Activated CD4-positive, alpha-beta T cell treated with anti-CD3 and anti-CD28 coated beads, Interleukin-2, amount 10 ng/mL, durations not matched to agents 24 days and 14 days (primary cell): ENCODE measurements at regions not wholly inside any gene's neighbourhood (a gene's known extent, or its start where the extent isn't known, plus 50 kb on each side); places are given as distances from the start of the nearest gene placed in this dataset.

Experiments used
- DNase-seq: peaks from one replicate; pipeline ENCODE4 v3.0.0; 2022
- H3K27ac Mint-ChIP-seq: one replicate; pipeline ENCODE4 v1.8.0; 2022; ENCODE audit warnings: mild to moderate bottlenecking, mixed read lengths
- H3K27me3 Mint-ChIP-seq: one replicate; pipeline ENCODE4 v1.8.0; 2022; ENCODE audit warnings: mixed read lengths
- H3K36me3 Mint-ChIP-seq: one replicate; pipeline ENCODE4 v1.8.0; 2022; ENCODE audit warnings: low read depth, mild to moderate bottlenecking, mixed read lengths
- H3K4me1 Mint-ChIP-seq: one replicate; pipeline ENCODE4 v1.8.0; 2021; ENCODE audit warnings: mixed read lengths
- H3K4me3 Mint-ChIP-seq: one replicate; pipeline ENCODE4 v1.8.0; 2022; ENCODE audit warnings: mild to moderate bottlenecking, moderate library complexity, mixed read lengths
- H3K9me3 Mint-ChIP-seq: one replicate; pipeline ENCODE4 v1.8.0; 2021; ENCODE audit warnings: mixed read lengths
- intact Hi-C: fragments of 100-400 bp; cut with micrococcal nuclease; formaldehyde crosslinking; loops from one replicate; pipeline ENCODE4 v1.15.1; 2023

DNA sequence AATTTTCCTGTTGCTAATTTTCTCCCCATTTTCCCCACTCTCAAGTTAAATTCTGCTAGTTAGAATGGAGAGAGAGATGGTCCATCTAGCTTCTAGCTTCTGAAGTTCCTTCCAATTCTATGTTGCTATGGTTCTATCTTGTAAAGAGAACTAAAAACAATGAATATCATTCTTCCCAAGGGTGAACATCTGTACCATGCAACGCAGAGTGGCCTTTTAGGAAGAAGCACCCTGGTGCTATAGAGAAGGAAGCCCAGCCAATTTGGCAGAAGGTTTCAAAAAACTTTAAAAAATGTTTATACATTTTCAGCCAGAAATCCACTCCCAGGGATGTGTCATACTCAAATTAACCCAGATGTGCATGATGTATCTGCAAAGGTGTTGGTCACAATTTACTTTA, 149.1 kb downstream of the SEMA6D start:
- no peaks in the 10 kb centered on the region for H3K36me3 Mint-ChIP-seq
- no peaks in the 10 kb centered on the region for H3K27me3 Mint-ChIP-seq
- H3K9me3 Mint-ChIP-seq = peaks cover 3% of the 10 kb centered on the region
- no peak for DNase-seq
- H3K4me3 Mint-ChIP-seq = no peak overlapping the region
- no peaks in the 10 kb centered on the region for H3K4me1 Mint-ChIP-seq
- intact Hi-C loops = no loop called here
- no peak overlapping the region for H3K27ac Mint-ChIP-seq

DNA sequence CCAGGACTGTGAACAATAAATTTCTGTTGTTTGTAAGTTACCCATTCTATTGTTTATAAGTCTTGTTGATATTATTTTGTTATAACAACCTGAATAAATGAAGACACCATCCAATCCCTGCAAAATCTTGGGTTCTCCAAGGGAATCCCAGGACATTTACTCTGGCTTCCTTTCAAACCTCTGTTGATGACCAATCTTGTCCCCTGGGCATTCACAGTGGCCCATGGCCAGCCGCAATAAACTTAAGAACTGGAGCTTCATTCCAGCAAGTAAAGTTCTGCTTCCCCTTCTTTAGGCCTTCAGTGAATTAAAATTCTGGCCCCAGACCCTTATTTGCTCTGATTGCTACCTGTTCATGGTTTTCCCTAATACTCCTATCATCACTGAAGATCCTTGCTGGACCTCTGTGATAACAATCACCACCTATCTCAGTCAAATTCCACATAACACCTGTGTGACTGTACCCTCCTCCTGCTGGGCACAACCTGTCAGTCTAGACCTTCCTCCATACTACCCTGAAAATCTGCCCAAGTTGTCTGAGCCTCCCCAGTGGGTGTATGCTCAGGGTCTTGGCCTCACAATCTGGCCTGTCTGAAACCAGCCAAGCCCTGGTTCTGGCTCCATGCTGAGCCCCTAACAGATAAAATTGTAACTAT, 153.1 kb downstream of the SEMA6D start:
- Mint-ChIP-seq H3K4me1 (no peaks in the 10 kb centered on the region), H3K4me3 (no peak overlapping the region), H3K36me3 (no peaks in the 10 kb centered on the region), H3K27me3 (no peaks in the 10 kb centered on the region), H3K9me3 (peaks cover 3% of the 10 kb centered on the region), H3K27ac (no peak overlapping the region)
- no peak for DNase-seq
- intact Hi-C loops = no loop called here

- intact Hi-C loops = no loop called here
- DNase-seq = no peak
- H3K27ac Mint-ChIP-seq = no peak overlapping the region
- H3K36me3 Mint-ChIP-seq = no peaks in the 10 kb centered on the region
- no peaks in the 10 kb centered on the region for H3K27me3 Mint-ChIP-seq
- H3K4me1 Mint-ChIP-seq = no peaks in the 10 kb centered on the region
- H3K4me3 Mint-ChIP-seq = no peak overlapping the region
- peaks cover 3% of the 10 kb centered on the region for H3K9me3 Mint-ChIP-seq
These were observed 153.8 kb downstream of the SEMA6D start for GRCh38 chr15:47870956-47871625.

GRCh38 chr15:47872208-47872607, 154.9 kb downstream of the SEMA6D start:
- H3K4me3 Mint-ChIP-seq = no peak overlapping the region
- H3K27ac Mint-ChIP-seq = no peak overlapping the region
- no peak for DNase-seq
- no peaks in the 10 kb centered on the region for H3K27me3 Mint-ChIP-seq
- H3K36me3 Mint-ChIP-seq = no peaks in the 10 kb centered on the region
- H3K4me1 Mint-ChIP-seq = no peaks in the 10 kb centered on the region
- H3K9me3 Mint-ChIP-seq = peaks cover 3% of the 10 kb centered on the region
- intact Hi-C loops = no loop called here

GRCh38 chr15:47872869-47873432, 155.6 kb downstream of the SEMA6D start:
- no peak for DNase-seq
- H3K36me3 Mint-ChIP-seq = no peaks in the 10 kb centered on the region
- H3K27me3 Mint-ChIP-seq = no peaks in the 10 kb centered on the region
- H3K9me3 Mint-ChIP-seq = no peaks in the 10 kb centered on the region
- H3K27ac Mint-ChIP-seq = no peak overlapping the region
- no peak overlapping the region for H3K4me3 Mint-ChIP-seq
- no peaks in the 10 kb centered on the region for H3K4me1 Mint-ChIP-seq
- intact Hi-C loops = no loop called here

- Mint-ChIP-seq H3K27ac (no peak overlapping the region), H3K27me3 (no peaks in the 10 kb centered on the region), H3K4me3 (no peak overlapping the region), H3K4me1 (no peaks in the 10 kb centered on the region), H3K9me3 (no peaks in the 10 kb centered on the region), H3K36me3 (no peaks in the 10 kb centered on the region)
- no peak for DNase-seq
- intact Hi-C loops = no loop called here
These were observed 159.7 kb downstream of the SEMA6D start for GRCh38 chr15:47876986-47877385.

GRCh38 chr15:47877836-47878235, 160.5 kb downstream of the SEMA6D start:
- H3K27me3 Mint-ChIP-seq = no peaks in the 10 kb centered on the region
- H3K36me3 Mint-ChIP-seq = no peaks in the 10 kb centered on the region
- no peaks in the 10 kb centered on the region for H3K4me1 Mint-ChIP-seq
- no peak for DNase-seq
- H3K27ac Mint-ChIP-seq = no peak overlapping the region
- intact Hi-C loops = no loop called here
- no peaks in the 10 kb centered on the region for H3K9me3 Mint-ChIP-seq
- no peak overlapping the region for H3K4me3 Mint-ChIP-seq

- Mint-ChIP-seq H3K9me3 (no peaks in the 10 kb centered on the region), H3K27ac (no peak overlapping the region), H3K36me3 (no peaks in the 10 kb centered on the region), H3K27me3 (no peaks in the 10 kb centered on the region), H3K4me3 (no peak overlapping the region), H3K4me1 (no peaks in the 10 kb centered on the region)
- DNase-seq = no peak
- intact Hi-C loops = no loop called here
These were observed 168.6 kb downstream of the SEMA6D start for GRCh38 chr15:47885920-47886319.

DNA sequence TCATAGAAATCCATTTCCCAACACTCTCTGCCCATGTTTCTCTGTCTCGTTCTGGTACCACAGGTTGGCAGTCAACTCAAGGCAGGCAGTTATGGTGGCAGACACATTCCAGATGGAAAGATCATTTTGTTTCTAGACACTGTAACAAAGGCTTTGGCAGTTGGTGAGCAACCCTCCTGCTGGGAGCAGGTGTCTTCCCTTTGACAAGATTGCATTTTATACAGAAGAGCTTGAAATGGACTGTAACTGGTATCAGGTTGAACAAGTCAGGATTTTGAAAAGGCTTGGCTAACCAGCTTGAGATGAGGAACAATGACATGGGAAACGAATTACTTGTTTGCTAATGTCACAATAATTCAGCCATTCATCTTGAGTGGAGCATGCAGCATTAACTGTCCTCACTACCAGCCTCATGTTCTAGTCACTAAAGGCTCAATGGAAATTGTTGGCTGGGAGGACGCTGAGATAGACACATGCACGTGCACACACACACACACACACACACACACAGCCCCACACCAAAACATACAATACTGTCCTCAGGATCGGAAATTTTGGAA, 170.0 kb downstream of the SEMA6D start:
- no peak for DNase-seq
- Mint-ChIP-seq H3K9me3 (no peaks in the 10 kb centered on the region), H3K4me3 (no peak overlapping the region), H3K4me1 (no peaks in the 10 kb centered on the region), H3K27me3 (no peaks in the 10 kb centered on the region), H3K27ac (no peak overlapping the region), H3K36me3 (no peaks in the 10 kb centered on the region)
- intact Hi-C loops = no loop called here

- Mint-ChIP-seq H3K9me3 (no peaks in the 10 kb centered on the region), H3K36me3 (no peaks in the 10 kb centered on the region), H3K27ac (no peak overlapping the region), H3K27me3 (no peaks in the 10 kb centered on the region), H3K4me3 (no peak overlapping the region), H3K4me1 (no peaks in the 10 kb centered on the region)
- DNase-seq = no peak
- intact Hi-C loops = no loop called here
These were observed 171.2 kb downstream of the SEMA6D start for GRCh38 chr15:47888385-47889100.

DNA sequence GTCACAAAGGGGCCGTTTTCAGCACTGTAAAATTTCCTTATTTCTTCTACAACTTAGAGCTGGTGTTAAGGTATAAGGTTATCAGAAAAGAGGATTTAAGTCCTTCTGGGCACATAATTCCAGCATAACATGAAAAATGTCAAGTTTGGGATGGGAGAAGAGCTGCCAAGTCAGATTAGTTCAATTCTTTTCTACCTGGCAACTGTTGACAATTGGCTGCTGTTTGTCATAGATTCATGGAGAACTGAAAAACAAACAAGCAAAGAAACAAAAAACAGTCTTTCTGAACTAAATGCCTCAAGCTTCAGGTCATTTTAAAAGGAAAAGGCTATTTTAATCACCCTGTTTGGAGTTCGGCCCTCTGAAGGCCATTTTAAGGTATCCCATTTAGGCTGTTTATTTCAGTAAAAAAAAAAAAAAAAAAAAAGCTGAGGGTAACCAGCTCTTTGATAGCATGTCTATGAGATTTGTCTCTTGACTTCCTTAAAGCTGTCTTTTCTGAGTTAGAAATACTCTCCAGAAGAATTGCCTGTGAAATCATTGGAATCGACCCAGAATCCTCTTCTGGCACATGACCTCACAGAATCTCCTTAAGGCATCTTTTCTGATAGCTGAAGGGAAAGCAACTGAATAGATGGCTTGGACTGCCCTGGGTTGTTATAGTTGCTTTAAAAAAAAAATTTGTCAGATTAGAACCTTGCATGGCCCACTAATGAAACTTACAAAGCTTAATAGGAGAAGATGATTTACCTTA, 173.3 kb downstream of the SEMA6D start:
- Mint-ChIP-seq H3K4me3 (no peak overlapping the region), H3K27ac (no peak overlapping the region), H3K36me3 (no peaks in the 10 kb centered on the region), H3K4me1 (no peaks in the 10 kb centered on the region), H3K9me3 (no peaks in the 10 kb centered on the region), H3K27me3 (no peaks in the 10 kb centered on the region)
- intact Hi-C loops = no loop called here
- no peak for DNase-seq

GRCh38 chr15:47897525-47897924, 180.2 kb downstream of the SEMA6D start:
- DNase-seq = no peak
- H3K4me3 Mint-ChIP-seq = no peak overlapping the region
- intact Hi-C loops = no loop called here
- H3K4me1 Mint-ChIP-seq = no peaks in the 10 kb centered on the region
- no peak overlapping the region for H3K27ac Mint-ChIP-seq
- peaks cover 8% of the 10 kb centered on the region for H3K9me3 Mint-ChIP-seq
- H3K27me3 Mint-ChIP-seq = no peaks in the 10 kb centered on the region
- H3K36me3 Mint-ChIP-seq = no peaks in the 10 kb centered on the region

- intact Hi-C loops = no loop called here
- Mint-ChIP-seq H3K36me3 (no peaks in the 10 kb centered on the region), H3K4me1 (no peaks in the 10 kb centered on the region), H3K27ac (no peak overlapping the region), H3K9me3 (peaks cover 13% of the 10 kb centered on the region), H3K4me3 (no peak overlapping the region), H3K27me3 (no peaks in the 10 kb centered on the region)
- no peak for DNase-seq
These were observed 183.4 kb downstream of the SEMA6D start for GRCh38 chr15:47900751-47901150.
